ENCODE measurements at regions not wholly inside any gene's neighbourhood (a gene's known extent, or its start where the extent isn't known, plus 50 kb on each side); places are given as distances from the start of the nearest gene placed in this dataset.

DNA sequence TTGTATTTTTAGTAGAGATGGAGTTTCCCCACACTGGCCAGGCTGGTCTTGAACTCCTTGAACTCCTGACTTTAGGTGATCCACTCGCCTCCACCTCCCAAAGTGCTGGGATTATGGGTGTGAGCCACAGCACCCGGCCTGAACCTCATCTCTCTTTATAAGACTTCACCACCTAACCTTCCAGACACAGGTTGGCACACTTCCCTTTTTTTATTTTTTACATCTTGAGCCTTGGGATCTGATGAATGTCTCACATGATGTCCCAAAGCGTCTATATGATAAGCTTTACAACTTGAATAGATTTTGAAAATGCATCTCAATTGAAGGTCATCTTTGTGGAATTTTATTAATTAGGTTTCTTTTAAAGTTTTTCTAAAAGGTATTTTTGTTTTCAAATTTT is 172.4 kb upstream of the IVNS1ABP start:
- TF ChIP-seq, protein P1, sequence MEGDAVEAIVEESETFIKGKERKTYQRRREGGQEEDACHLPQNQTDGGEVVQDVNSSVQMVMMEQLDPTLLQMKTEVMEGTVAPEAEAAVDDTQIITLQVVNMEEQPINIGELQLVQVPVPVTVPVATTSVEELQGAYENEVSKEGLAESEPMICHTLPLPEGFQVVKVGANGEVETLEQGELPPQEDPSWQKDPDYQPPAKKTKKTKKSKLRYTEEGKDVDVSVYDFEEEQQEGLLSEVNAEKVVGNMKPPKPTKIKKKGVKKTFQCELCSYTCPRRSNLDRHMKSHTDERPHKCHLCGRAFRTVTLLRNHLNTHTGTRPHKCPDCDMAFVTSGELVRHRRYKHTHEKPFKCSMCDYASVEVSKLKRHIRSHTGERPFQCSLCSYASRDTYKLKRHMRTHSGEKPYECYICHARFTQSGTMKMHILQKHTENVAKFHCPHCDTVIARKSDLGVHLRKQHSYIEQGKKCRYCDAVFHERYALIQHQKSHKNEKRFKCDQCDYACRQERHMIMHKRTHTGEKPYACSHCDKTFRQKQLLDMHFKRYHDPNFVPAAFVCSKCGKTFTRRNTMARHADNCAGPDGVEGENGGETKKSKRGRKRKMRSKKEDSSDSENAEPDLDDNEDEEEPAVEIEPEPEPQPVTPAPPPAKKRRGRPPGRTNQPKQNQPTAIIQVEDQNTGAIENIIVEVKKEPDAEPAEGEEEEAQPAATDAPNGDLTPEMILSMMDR (IDR thresholded peaks at IDR 0.05), result no peak
- TF ChIP-seq POLR2A (IDR thresholded peaks at IDR 0.05), result no peak
